HG03457 (cell line): ENCODE measurements at regions not wholly inside any gene's neighbourhood (a gene's known extent, or its start where the extent isn't known, plus 50 kb on each side); places are given as distances from the start of the nearest gene placed in this dataset.

Experiments used
- ATAC-seq: cut with Tn5 transposase; IDR thresholded peaks from one replicate; pipeline ENCODE4 v1.9.1; 2021; ENCODE audit warnings: moderate number of reproducible peaks; ENCODE audit not compliant: unreplicated experiment

GRCh38 chr4:14478504-14478903 is 523.8 kb upstream of the CPEB2 start:
- ATAC-seq = no peak

DNA sequence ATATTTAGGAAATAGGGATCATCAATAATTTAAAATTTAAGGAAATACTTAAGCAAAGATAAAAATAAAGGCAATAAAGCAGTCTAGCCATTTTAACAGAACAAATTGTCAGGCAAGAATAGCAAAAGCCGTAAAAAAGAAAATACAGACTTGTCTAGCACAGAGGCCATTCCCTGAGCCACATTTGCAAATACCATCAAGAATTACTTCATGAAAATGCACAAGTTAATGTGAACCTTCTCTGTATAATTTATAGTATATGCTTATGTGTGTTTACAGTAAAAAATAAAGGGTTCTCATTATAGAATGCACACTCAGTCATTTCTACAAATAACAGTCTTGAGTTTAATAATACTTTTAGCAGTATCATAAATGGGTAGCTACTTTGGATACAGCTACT is 505.9 kb upstream of the CPEB2 start:
- ATAC-seq = no peak

- ATAC-seq = no peak
Observed at GRCh38 chr4:14496969-14497368, 505.3 kb upstream of the CPEB2 start.

GRCh38 chr4:14504162-14504561 is 498.1 kb upstream of the CPEB2 start:
- ATAC-seq = no peak

DNA sequence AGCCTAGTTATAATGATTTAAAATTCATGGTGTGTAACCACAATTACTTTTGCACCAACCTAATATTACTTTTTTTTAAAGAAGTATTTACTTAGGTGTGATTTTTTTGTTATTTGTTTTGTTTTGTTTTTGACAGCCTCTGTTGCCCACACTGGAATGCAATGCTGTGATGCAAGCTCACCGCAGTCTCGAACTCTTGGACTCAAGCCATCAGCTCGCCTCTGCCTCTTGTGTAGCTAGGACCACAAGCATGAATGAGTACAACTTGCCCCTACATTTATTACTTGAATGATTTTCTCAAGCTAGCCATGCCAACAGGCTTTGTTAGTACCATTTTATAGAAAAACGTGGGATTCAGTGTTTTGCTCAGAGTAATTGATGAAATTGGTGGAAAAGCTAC is 488.8 kb upstream of the CPEB2 start:
- ATAC-seq = no peak

- ATAC-seq = no peak
Observed at GRCh38 chr4:14515556-14515955, 486.7 kb upstream of the CPEB2 start.

- no peak for ATAC-seq
Observed at GRCh38 chr4:14518136-14518535, 484.1 kb upstream of the CPEB2 start.

- no peak for ATAC-seq
Observed at GRCh38 chr4:14520171-14520570, 482.1 kb upstream of the CPEB2 start.

GRCh38 chr4:14524276-14524675 is 478.0 kb upstream of the CPEB2 start:
- no peak for ATAC-seq

GRCh38 chr4:14528918-14529317 is 473.4 kb upstream of the CPEB2 start:
- ATAC-seq = no peak

DNA sequence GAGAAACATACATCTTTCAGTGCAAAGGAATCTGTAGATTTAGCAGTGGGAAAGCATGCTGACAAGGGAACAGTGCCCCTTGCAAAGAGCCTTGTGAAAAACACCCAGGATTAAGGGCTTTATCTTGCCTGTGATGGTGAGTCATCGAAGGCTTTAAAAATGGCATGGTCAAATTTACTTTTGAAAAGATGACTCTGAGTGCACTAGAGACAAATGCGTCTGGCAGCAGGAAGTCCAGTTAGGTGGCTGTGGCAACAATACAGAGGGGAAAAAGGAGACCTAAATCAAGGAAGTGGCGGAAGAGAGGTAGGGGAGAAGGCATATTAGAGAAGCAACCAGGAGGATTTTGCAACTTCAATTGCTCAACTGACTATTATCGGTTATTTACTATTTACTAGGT is 472.6 kb upstream of the CPEB2 start:
- ATAC-seq = no peak

GRCh38 chr4:14532436-14532835 is 469.8 kb upstream of the CPEB2 start:
- no peak for ATAC-seq

DNA sequence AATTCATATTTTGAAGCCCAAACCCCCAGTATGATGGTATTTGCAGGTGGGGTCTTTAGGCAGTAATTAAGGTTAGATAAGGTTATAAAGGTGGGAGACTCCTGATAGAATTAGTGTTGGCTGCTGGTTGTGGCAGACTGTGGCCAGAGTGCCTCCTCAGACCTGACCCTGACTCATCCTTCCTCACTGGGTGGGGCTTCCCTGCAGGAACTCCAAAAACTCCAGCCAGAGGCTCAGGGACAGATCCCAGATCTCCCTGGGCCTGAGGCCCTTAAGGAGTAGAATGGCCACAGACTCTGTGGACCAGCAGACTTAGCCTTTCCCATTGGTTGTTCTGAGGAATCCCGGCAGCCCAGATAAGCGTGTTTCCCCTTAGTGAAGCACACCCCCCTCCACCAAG is 463.0 kb upstream of the CPEB2 start:
- ATAC-seq = no peak

DNA sequence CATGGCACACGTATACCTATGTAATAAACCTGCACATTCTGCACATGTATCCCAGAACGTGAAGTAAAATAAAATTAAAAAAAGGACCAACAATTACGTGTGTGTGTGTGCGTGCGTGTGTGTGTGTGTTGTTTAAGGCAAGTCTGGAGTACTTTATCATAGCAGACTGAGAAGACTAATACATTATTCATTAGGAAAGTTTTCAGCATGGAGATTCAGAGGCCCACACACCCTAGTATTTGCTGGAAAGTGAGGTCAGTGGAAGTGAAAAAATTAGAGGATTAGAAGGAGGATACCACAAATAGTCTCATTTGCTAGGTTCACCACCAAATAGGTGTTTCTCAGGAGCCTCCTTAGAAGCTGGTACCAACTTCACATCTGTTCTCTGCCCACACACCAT is 457.1 kb upstream of the CPEB2 start:
- ATAC-seq = no peak

GRCh38 chr4:14545807-14546206 is 456.5 kb upstream of the CPEB2 start:
- ATAC-seq = no peak

DNA sequence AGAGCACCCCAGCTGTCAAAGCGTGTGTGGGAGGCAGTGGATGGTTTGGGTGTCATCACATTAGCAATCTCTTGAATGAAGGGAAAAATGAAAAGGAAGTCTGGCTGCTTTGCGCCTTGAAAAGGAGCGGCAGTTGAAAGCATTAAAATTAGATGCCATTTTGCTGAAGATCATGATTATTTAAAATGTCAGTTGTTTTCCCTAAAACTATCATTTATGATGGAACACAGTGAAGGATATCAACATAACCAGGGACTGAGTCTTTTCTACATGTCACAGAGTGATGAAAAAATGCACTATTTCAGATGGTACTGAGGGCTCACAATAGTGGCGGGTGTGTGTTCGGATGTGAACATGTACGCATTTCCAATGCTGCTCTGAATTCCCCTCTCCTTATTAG is 450.2 kb upstream of the CPEB2 start:
- ATAC-seq = no peak

DNA sequence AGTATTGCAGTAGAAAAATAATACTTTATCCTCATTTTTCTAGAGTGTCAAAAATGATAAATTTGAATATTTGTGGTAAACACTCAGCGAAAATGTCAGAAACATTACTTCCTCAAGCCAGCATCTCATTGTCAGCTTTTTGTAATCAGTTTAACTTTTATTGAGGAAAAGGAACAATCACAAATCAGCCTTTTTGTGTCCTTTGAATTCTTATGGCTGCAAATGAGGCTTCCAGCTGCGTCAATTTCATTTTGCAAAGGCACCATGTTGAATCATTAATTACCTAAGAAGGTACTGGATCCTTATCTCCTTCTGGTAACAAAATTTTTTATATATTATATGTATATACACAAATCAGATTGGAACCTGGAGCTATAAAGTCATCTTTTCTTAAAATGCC is 442.6 kb upstream of the CPEB2 start:
- ATAC-seq = no peak

- ATAC-seq = no peak
Observed at GRCh38 chr4:14560577-14560976, 441.7 kb upstream of the CPEB2 start.

DNA sequence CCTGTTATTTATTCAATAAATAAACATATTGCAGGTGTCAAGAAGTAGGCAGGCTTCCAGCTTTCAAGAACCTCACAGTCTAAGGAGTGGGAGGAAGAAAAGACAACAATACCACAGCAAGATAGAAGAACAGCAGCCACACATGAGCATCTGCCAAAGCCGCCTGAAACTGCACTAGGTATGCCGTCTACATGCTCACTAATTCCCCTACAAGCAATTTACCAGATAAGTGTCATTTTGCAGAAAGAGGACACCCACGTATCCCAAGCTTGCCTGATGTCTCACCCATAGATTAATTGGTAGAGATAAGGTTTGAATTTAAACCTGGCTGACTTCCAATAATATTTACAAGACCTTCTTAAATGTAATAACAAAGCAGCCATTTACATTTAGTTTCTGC is 439.4 kb upstream of the CPEB2 start:
- ATAC-seq = no peak

- ATAC-seq = no peak
Observed at GRCh38 chr4:14564281-14564680, 438.0 kb upstream of the CPEB2 start.

- ATAC-seq = no peak
Observed at GRCh38 chr4:14566518-14566917, 435.8 kb upstream of the CPEB2 start.

DNA sequence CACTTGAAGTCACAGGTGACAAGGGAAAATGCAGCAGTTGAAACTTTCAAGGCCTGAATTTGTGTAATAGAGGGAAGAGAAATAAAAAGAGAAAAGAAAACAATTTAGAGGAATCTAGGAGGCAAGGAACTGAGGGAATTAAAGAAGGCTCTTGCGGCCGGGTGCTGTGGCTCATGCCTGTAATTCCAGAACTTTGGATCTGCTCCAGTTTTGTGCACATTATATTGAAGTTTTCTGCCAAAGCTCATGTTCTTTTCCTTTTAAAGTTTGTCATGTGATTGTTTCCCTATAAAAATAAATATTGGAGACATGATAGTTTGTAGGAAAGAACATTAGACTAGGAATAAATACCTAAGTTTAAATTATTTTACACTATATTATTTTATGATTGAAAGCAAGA is 433.9 kb upstream of the CPEB2 start:
- ATAC-seq = no peak

DNA sequence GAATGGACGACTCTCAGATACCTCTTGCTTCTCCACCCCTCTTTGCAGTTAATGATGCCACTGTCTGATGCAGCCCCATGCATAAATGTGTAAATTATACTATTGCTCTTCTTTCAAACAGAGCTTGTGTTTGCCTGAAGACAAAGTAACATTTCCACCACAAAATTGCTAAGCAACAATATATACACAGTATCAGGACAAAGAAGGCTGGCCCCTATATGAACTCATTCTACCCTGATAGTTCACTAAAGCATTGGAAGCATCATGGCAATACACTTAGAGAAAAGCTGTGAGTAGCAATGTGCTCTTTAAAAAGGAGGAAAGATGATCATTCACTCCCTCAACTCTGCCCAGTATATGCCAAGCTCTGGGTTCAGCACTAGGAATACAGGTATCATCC is 427.0 kb upstream of the CPEB2 start:
- ATAC-seq = no peak

GRCh38 chr4:14575919-14576318 is 426.4 kb upstream of the CPEB2 start:
- ATAC-seq = no peak
